Keratinocyte (primary cell): ENCODE measurements at regions not wholly inside any gene's neighbourhood (a gene's known extent, or its start where the extent isn't known, plus 50 kb on each side); places are given as distances from the start of the nearest gene placed in this dataset.

Experiments
- DNase-seq: peaks from one replicate; pipeline ENCODE4 v3.0.0-alpha.2; 2011; ENCODE audit warnings: low read depth, missing footprints, low spot score
- FAIRE-seq: peaks from 2 replicates; lab custom pipeline; 2011; peaks lifted over from hg19 to GRCh38; lab: Jason Lieb, UNC
- H2AFZ ChIP-seq: 2 replicates; pipeline ENCODE4 v1.6.0; 2012; ENCODE audit warnings: low read length, control low read depth, inconsistent platforms; ENCODE audit not compliant: control insufficient read depth
- H3K27ac ChIP-seq: 2 replicates; pipeline ENCODE4 v1.5.1; 2011; ENCODE audit warnings: low read length; ENCODE audit not compliant: control insufficient read depth, insufficient read depth
- H3K27me3 ChIP-seq: 3 replicates; pipeline ENCODE4 v1.6.0; 2011; ENCODE audit warnings: low read length; ENCODE audit not compliant: control insufficient read depth, insufficient read depth; ENCODE audit errors: extremely low read depth
- H3K36me3 ChIP-seq, 2 experiments: 2 replicates in 1 of 2; 3 replicates in 1 of 2; pipeline ENCODE4 v1.5.1; 2011; ENCODE audit warnings: low read length in 2 of 2, mild to moderate bottlenecking in 1 of 2; ENCODE audit not compliant: control insufficient read depth in 2 of 2, insufficient read depth in 2 of 2; ENCODE audit errors: extremely low read depth in 1 of 2
- H3K4me1 ChIP-seq: 3 replicates; pipeline ENCODE4 v1.5.1; 2011; ENCODE audit warnings: low read length; ENCODE audit not compliant: control insufficient read depth, insufficient read depth; ENCODE audit errors: extremely low read depth
- H3K4me2 ChIP-seq: 3 replicates; pipeline ENCODE4 v1.6.0; 2011; ENCODE audit warnings: low read depth, low read length; ENCODE audit not compliant: control insufficient read depth, insufficient read depth; ENCODE audit errors: extremely low read depth
- H3K4me3 ChIP-seq, 3 experiments: fragments of 200-600 bp in 1 of 3; sonication (generic) in 1 of 3; 2 replicates in 2 of 3; 3 replicates in 1 of 3; pipeline ENCODE4 v1.5.1; 2011 to 2016; ENCODE audit warnings: low read length in 3 of 3, mild to moderate bottlenecking in 3 of 3, control low read depth in 2 of 3, inconsistent platforms in 1 of 3, low read depth in 1 of 3, mixed read lengths in 1 of 3, mixed run types in 1 of 3, moderate library complexity in 1 of 3; ENCODE audit not compliant: control insufficient read depth in 2 of 3, insufficient read depth in 2 of 3; ENCODE audit errors: extremely low read depth in 1 of 3
- H3K79me2 ChIP-seq: 2 replicates; pipeline ENCODE4 v1.6.0; 2012; ENCODE audit warnings: low read length; ENCODE audit not compliant: control insufficient read depth, insufficient read depth
- H3K9ac ChIP-seq: 3 replicates; pipeline ENCODE4 v1.6.0; 2011; ENCODE audit warnings: low read length; ENCODE audit not compliant: control insufficient read depth, insufficient read depth; ENCODE audit errors: extremely low read depth
- H3K9me1 ChIP-seq: 3 replicates; pipeline ENCODE4 v1.6.0; 2011; ENCODE audit warnings: low read length; ENCODE audit not compliant: control insufficient read depth, insufficient read depth; ENCODE audit errors: extremely low read depth
- H3K9me3 ChIP-seq: 2 replicates; pipeline ENCODE4 v1.5.1; 2012; ENCODE audit warnings: low read depth, low read length; ENCODE audit not compliant: control insufficient read depth
- H4K20me1 ChIP-seq: 3 replicates; pipeline ENCODE4 v1.6.0; 2011; ENCODE audit warnings: low read length; ENCODE audit not compliant: control insufficient read depth, insufficient read depth; ENCODE audit errors: extremely low read depth
- EZH2 ChIP-seq: IDR thresholded peaks from one replicate; pipeline ENCODE4 v1.6.1; 2012; ENCODE audit warnings: inconsistent platforms, mild to moderate bottlenecking, low read length, moderate library complexity
- dilution Hi-C: fragments of 300-500 bp; cut with MboI; formaldehyde crosslinking; loops from one replicate; pipeline ENCODE4 v1.7.0; 2020; ENCODE audit warnings: low sequenced_read_pairs; ENCODE audit not compliant: extremely low pct_ligation_motif_present
- TF ChIP-seq, protein P1 (sequence below), 3 experiments: IDR thresholded peaks in 1 of 3; conservative IDR thresholded peaks in 1 of 3; optimal IDR thresholded peaks in 1 of 3; 2 replicates in 2 of 3; 3 replicates in 1 of 3; pipeline versions ENCODE3 to v1.5.1; 2011; ENCODE audit warnings: low read length in 3 of 3, mild to moderate bottlenecking in 3 of 3, moderate library complexity in 2 of 3, control low read depth in 1 of 3, inconsistent platforms in 1 of 3; ENCODE audit not compliant: insufficient read depth in 2 of 3; ENCODE audit errors: extremely low read depth in 1 of 3

DNA sequence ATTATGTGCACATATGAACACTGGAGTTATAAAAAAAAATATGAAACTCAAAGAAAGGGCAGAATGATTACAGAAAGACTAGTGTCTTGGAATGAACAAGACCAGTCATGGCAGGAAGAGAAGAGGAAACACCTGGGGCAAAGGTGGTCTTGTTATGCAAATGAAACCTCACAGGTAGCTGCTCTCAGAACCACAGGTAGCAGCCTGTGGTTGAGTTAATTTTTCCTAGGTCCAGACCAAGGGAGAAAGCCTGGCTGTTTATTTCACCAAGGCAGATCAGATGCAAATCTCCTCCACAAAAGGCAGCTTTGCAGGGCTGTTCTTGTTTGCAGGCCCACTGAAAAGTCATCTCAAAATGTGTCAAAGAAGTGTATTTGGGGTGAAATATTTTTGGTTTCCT is 785.8 kb downstream of the RNF144A start:
- peak; percentile 77 for FAIRE-seq
- no peaks in the 10 kb centered on the region for H3K36me3 ChIP-seq
- H3K4me1 ChIP-seq: peaks cover 33% of the 10 kb centered on the region
- H4K20me1 ChIP-seq: no peaks in the 10 kb centered on the region
- peak overlapping the region; percentile 33 for H2AFZ ChIP-seq
- H3K9ac ChIP-seq: no peak overlapping the region
- H3K27ac ChIP-seq: no peak overlapping the region
- H3K79me2 ChIP-seq: no peaks in the 10 kb centered on the region
- no peaks in the 10 kb centered on the region for H3K9me1 ChIP-seq
- peak overlapping the region; percentile 34 for H3K4me2 ChIP-seq
- H3K9me3 ChIP-seq: no peaks in the 10 kb centered on the region
- DNase-seq: peak; percentile 41
- H3K4me3 ChIP-seq: no peak overlapping the region
- H3K27me3 ChIP-seq: no peaks in the 10 kb centered on the region
- TF ChIP-seq, protein P1, sequence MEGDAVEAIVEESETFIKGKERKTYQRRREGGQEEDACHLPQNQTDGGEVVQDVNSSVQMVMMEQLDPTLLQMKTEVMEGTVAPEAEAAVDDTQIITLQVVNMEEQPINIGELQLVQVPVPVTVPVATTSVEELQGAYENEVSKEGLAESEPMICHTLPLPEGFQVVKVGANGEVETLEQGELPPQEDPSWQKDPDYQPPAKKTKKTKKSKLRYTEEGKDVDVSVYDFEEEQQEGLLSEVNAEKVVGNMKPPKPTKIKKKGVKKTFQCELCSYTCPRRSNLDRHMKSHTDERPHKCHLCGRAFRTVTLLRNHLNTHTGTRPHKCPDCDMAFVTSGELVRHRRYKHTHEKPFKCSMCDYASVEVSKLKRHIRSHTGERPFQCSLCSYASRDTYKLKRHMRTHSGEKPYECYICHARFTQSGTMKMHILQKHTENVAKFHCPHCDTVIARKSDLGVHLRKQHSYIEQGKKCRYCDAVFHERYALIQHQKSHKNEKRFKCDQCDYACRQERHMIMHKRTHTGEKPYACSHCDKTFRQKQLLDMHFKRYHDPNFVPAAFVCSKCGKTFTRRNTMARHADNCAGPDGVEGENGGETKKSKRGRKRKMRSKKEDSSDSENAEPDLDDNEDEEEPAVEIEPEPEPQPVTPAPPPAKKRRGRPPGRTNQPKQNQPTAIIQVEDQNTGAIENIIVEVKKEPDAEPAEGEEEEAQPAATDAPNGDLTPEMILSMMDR (optimal IDR thresholded peaks at IDR 0.05 in 1 of 3, IDR thresholded peaks at IDR 0.05 in 1 of 3, conservative IDR thresholded peaks at IDR 0.05 in 1 of 3; ENCODE audit: extremely low read depth in 1 of 3, insufficient read depth in 2 of 3, low read length in 3 of 3): no peak
- TF ChIP-seq EZH2: no peak
- dilution Hi-C loops: no loop called here

DNA sequence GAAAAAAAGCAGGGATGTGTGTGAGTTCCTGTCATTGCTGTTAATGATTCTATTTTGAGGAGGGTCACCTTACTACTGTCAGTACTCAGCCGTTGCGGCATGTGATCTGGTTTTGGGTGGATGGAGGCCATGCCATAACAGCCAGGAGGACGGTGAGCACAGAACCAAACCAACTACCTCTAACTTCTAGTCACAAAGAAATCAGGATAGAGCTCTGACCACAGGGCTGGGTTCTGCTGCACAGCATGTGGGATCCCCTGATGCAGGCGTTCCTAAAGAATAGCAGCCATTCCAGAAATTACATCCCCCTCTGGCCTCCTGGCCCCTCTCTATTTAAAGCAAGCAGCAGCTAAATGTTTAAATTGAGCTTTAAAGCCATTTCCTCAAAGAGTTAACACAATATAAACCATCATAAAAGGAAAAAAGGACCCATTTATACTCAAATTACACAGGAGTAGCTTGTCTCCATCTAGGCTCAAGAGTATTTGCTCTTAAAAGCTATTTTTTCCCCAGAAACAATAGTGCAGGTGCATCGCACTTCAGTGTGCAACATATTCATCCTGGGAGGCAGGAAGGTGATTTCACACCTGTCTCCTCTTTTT is 786.4 kb downstream of the RNF144A start:
- no peak for DNase-seq
- Histone ChIP-seq H3K4me1 (peaks cover 39% of the 10 kb centered on the region), H3K27ac (no peak overlapping the region), H4K20me1 (no peaks in the 10 kb centered on the region), H3K4me2 (no peak overlapping the region), H3K36me3 (no peaks in the 10 kb centered on the region), H3K79me2 (no peaks in the 10 kb centered on the region), H3K9ac (no peak overlapping the region), H2AFZ (no peak overlapping the region), H3K9me1 (no peaks in the 10 kb centered on the region), H3K9me3 (no peaks in the 10 kb centered on the region), H3K27me3 (no peaks in the 10 kb centered on the region), H3K4me3 (no peak overlapping the region)
- no peak for TF ChIP-seq EZH2
- TF ChIP-seq, protein P1 (optimal IDR thresholded peaks at IDR 0.05 in 1 of 3, IDR thresholded peaks at IDR 0.05 in 1 of 3, conservative IDR thresholded peaks at IDR 0.05 in 1 of 3; ENCODE audit: extremely low read depth in 1 of 3, insufficient read depth in 2 of 3, low read length in 3 of 3): no peak
- dilution Hi-C loops: no loop called here
- no peak for FAIRE-seq
